Natural killer cell (primary cell): ENCODE measurements at regions not wholly inside any gene's neighbourhood (a gene's known extent, or its start where the extent isn't known, plus 50 kb on each side); places are given as distances from the start of the nearest gene placed in this dataset.
"Not testable (repeated sequence)": the region's sequence is repeated elsewhere in the genome, so short reads cannot be mapped to it uniquely, and the experiment has no call there.

Source experiments
- ATAC-seq, 3 donors: fragments of 150-1000 bp in 2 of 3; fragments of 200-7000 bp in 1 of 3; cut with Tn5 transposase; 1 replicate in 1 of 3; 2 replicates in 2 of 3; pipeline ENCODE4 v1.10.0; 2021; ENCODE audit warnings: mild to moderate bottlenecking in 2 of 3, moderate library complexity in 2 of 3
- DNase-seq, 2 donors: peaks; one replicate each; pipeline versions ENCODE4 v3.0.0 to v3.0.0-alpha.2; 2013 to 2021; ENCODE audit warnings: mixed read lengths in 1 of 2
- H3K27ac ChIP-seq: one replicate; pipeline ENCODE4 v1.5.1; 2013; ENCODE audit warnings: mild to moderate bottlenecking, low read length
- H3K27me3 ChIP-seq: one replicate; pipeline ENCODE4 v1.6.1; 2013; ENCODE audit warnings: low read length; ENCODE audit not compliant: control insufficient read depth, insufficient read depth
- H3K36me3 ChIP-seq: one replicate; pipeline ENCODE4 v1.6.1; 2013; ENCODE audit warnings: low read length; ENCODE audit not compliant: control insufficient read depth, insufficient read depth
- H3K4me1 ChIP-seq: one replicate; pipeline ENCODE4 v1.6.1; 2013; ENCODE audit warnings: low read length; ENCODE audit not compliant: control insufficient read depth, insufficient read depth
- H3K4me3 ChIP-seq: one replicate; pipeline ENCODE4 v1.5.1; 2013; ENCODE audit warnings: low read length
- H3K9me3 ChIP-seq: one replicate; pipeline ENCODE4 v1.6.1; 2013; ENCODE audit warnings: low read length; ENCODE audit not compliant: control insufficient read depth, insufficient read depth
- H3K27ac Mint-ChIP-seq, 2 donors: one replicate each; pipeline ENCODE4 v1.8.0; 2022; ENCODE audit warnings: mild to moderate bottlenecking in 2 of 2, mixed read lengths in 2 of 2, moderate library complexity in 1 of 2
- H3K27me3 Mint-ChIP-seq, 2 donors: one replicate each; pipeline ENCODE4 v1.8.0; 2022; ENCODE audit warnings: low read depth in 2 of 2, mixed read lengths in 2 of 2
- H3K36me3 Mint-ChIP-seq: one replicate; pipeline ENCODE4 v1.8.0; 2022; ENCODE audit warnings: mixed read lengths
- H3K4me1 Mint-ChIP-seq, 2 donors: one replicate each; pipeline ENCODE4 v1.8.0; 2022; ENCODE audit warnings: mixed read lengths in 2 of 2
- H3K4me3 Mint-ChIP-seq: one replicate; pipeline ENCODE4 v1.8.0; 2022; ENCODE audit warnings: mild to moderate bottlenecking, moderate library complexity, mixed read lengths
- H3K9me3 Mint-ChIP-seq, 2 donors: one replicate each; pipeline ENCODE4 v1.8.0; 2022; ENCODE audit warnings: mixed read lengths in 2 of 2
- WGBS: methylation state at CpG from one replicate; pipeline ENCODE4 v1.1.7; 2013; ENCODE audit warnings: missing lambda C conversion rate; ENCODE audit not compliant: insufficient coverage; 5-methylcytosine and 5-hydroxymethylcytosine counted together
- intact Hi-C: fragments of 100-400 bp; cut with micrococcal nuclease; formaldehyde crosslinking; loops from one replicate; pipeline ENCODE4 v1.14.2; 2022
- TF ChIP-seq, protein P1 (sequence below): fragments of 200-600 bp; IDR thresholded peaks from one replicate; pipeline ENCODE4 v1.8.0; 2022; ENCODE audit warnings: antibody characterized with exemption

DNA sequence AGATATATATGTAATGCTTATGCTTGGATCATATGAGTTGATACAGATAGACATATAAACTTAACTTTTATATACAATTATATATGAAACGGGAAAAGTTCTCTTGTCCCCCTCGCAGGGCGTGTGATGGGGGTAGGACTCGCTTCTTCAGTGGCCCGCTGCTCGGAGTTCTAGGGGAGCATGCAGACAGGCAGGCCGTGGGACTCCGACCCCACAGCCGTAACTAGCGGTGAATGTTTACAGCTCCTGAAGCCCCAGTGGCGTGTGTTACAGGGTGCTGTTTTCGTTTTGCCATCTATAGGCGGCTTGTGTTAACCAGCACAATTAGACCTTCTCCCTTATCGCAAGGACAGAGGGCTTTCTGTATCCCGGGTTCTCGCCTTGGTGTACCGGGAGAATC lies 1899.8 kb downstream of the PCDH9 start:
- Histone ChIP-seq H3K27ac (no peak overlapping the region), H3K4me3 (no peak overlapping the region), H3K36me3 (no peaks in the 10 kb centered on the region), H3K27me3 (no peaks in the 10 kb centered on the region), H3K9me3 (no peaks in the 10 kb centered on the region), H3K4me1 (no peaks in the 10 kb centered on the region)
- intact Hi-C loops, result no loop called here
- H3K27ac Mint-ChIP-seq, result no peak overlapping the region
- H3K9me3 Mint-ChIP-seq, result peaks cover 4 to 5% of the 10 kb centered on the region in 2 donors
- DNase-seq (no peak), ATAC-seq (no peak)
- no peaks in the 10 kb centered on the region for H3K4me1 Mint-ChIP-seq
- H3K36me3 Mint-ChIP-seq, result no peaks in the 10 kb centered on the region
- H3K27me3 Mint-ChIP-seq, result peaks cover 0 to 6% of the 10 kb centered on the region in 2 donors
- no peak overlapping the region for H3K4me3 Mint-ChIP-seq
- TF ChIP-seq, protein P1, sequence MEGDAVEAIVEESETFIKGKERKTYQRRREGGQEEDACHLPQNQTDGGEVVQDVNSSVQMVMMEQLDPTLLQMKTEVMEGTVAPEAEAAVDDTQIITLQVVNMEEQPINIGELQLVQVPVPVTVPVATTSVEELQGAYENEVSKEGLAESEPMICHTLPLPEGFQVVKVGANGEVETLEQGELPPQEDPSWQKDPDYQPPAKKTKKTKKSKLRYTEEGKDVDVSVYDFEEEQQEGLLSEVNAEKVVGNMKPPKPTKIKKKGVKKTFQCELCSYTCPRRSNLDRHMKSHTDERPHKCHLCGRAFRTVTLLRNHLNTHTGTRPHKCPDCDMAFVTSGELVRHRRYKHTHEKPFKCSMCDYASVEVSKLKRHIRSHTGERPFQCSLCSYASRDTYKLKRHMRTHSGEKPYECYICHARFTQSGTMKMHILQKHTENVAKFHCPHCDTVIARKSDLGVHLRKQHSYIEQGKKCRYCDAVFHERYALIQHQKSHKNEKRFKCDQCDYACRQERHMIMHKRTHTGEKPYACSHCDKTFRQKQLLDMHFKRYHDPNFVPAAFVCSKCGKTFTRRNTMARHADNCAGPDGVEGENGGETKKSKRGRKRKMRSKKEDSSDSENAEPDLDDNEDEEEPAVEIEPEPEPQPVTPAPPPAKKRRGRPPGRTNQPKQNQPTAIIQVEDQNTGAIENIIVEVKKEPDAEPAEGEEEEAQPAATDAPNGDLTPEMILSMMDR, result no peak
- WGBS, result 95% methylated on average over 17 of the region's 17 CpGs

GRCh38 chr13:65323192-65323591 lies 1906.9 kb downstream of the PCDH9 start:
- H3K4me3 ChIP-seq, DNase-seq, H3K9me3 ChIP-seq, H3K4me3 Mint-ChIP-seq, H3K27me3 ChIP-seq, intact Hi-C loops, H3K27ac Mint-ChIP-seq, H3K36me3 Mint-ChIP-seq, H3K4me1 ChIP-seq, H3K27ac ChIP-seq, H3K4me1 Mint-ChIP-seq, ATAC-seq, H3K27me3 Mint-ChIP-seq, H3K36me3 ChIP-seq, H3K9me3 Mint-ChIP-seq: not testable (repeated sequence)
- 91% methylated on average over 15 of the region's 15 CpGs for WGBS

- H3K27ac ChIP-seq, H3K4me3 Mint-ChIP-seq, H3K4me1 ChIP-seq, DNase-seq, ATAC-seq, H3K27me3 Mint-ChIP-seq, H3K27ac Mint-ChIP-seq, H3K4me1 Mint-ChIP-seq, H3K36me3 ChIP-seq, H3K36me3 Mint-ChIP-seq, H3K9me3 Mint-ChIP-seq, intact Hi-C loops, H3K4me3 ChIP-seq, H3K9me3 ChIP-seq, H3K27me3 ChIP-seq: not testable (repeated sequence)
- WGBS, result 100% methylated on average over 2 of the region's 2 CpGs
Observed at GRCh38 chr13:65321423-65321822, 1908.7 kb downstream of the PCDH9 start.

DNA sequence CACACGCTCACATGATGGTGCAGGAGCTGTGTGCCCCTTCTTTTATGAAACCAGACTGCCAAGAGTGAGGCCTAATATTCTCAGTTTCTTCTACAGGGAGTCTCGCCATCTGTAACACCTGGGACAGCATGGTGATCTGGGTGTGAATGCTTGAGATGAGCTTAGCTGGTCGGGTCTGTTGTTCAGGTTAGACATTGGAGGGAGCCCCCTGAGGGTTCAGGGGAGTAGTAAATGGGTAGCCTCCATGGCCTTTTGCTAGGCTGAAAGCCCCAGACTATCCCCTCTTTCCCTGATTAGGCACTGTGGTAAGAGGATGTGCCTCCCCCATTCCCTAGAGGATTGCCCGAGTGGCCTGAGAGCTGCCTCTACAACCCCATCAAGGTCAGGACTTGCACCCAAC lies 1916.1 kb downstream of the PCDH9 start:
- Mint-ChIP-seq H3K27ac (no peak overlapping the region), H3K4me3 (no peak overlapping the region), H3K27me3 (no peaks in the 10 kb centered on the region), H3K36me3 (peaks cover 8% of the 10 kb centered on the region), H3K9me3 (peaks cover 3 to 4% of the 10 kb centered on the region in 2 donors), H3K4me1 (no peaks in the 10 kb centered on the region)
- H3K4me1 ChIP-seq, result no peaks in the 10 kb centered on the region
- H3K4me3 ChIP-seq, result no peak overlapping the region
- intact Hi-C loops, result no loop called here
- no peak overlapping the region for H3K27ac ChIP-seq
- peaks cover 3% of the 10 kb centered on the region for H3K9me3 ChIP-seq
- no peaks in the 10 kb centered on the region for H3K36me3 ChIP-seq
- no peak for ATAC-seq
- WGBS, result 91% methylated on average over 4 of the region's 4 CpGs
- DNase-seq, result no peak
- TF ChIP-seq, protein P1, result no peak
- no peaks in the 10 kb centered on the region for H3K27me3 ChIP-seq
